LNCaP clone FGC (cell line): ENCODE measurements at regions not wholly inside any gene's neighbourhood (a gene's known extent, or its start where the extent isn't known, plus 50 kb on each side); places are given as distances from the start of the nearest gene placed in this dataset.

Experiments used
- DNase-seq: peaks from one replicate; pipeline ENCODE4 v3.0.0-alpha.2; 2011; ENCODE audit warnings: low read depth
- H3K4me3 ChIP-seq: 2 replicates; pipeline ENCODE4 v1.5.1; 2011; ENCODE audit warnings: mild to moderate bottlenecking, low read depth, low read length, control low read depth
- TF ChIP-seq, protein P1 (sequence below): IDR thresholded peaks from 2 replicates; pipeline ENCODE4 v1.5.1; 2012; ENCODE audit warnings: mild to moderate bottlenecking; ENCODE audit not compliant: control insufficient read depth, insufficient read depth; ENCODE audit errors: extremely low read depth

DNA sequence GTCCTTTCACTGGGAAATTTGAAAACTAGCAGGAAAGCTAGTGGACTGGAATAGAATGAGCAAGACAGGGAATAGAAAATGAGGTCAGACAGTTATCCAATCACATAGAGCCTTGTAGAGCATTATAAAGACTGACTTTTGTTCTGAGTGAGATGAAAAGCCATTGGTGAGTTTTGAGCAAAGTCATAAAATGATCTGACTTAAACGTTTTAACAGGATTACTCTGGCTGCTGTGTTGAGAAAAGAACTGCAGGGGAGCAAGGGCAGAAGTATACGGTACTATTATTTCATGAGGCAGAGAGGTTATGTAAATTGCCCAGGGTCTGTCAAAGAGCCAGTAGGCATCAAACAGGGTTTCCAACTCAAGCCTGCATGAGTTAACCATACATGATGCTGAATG lies 393.4 kb downstream of the TFEC start:
- DNase-seq = no peak
- TF ChIP-seq, protein P1, sequence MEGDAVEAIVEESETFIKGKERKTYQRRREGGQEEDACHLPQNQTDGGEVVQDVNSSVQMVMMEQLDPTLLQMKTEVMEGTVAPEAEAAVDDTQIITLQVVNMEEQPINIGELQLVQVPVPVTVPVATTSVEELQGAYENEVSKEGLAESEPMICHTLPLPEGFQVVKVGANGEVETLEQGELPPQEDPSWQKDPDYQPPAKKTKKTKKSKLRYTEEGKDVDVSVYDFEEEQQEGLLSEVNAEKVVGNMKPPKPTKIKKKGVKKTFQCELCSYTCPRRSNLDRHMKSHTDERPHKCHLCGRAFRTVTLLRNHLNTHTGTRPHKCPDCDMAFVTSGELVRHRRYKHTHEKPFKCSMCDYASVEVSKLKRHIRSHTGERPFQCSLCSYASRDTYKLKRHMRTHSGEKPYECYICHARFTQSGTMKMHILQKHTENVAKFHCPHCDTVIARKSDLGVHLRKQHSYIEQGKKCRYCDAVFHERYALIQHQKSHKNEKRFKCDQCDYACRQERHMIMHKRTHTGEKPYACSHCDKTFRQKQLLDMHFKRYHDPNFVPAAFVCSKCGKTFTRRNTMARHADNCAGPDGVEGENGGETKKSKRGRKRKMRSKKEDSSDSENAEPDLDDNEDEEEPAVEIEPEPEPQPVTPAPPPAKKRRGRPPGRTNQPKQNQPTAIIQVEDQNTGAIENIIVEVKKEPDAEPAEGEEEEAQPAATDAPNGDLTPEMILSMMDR = no peak
- no peak overlapping the region for H3K4me3 ChIP-seq

DNA sequence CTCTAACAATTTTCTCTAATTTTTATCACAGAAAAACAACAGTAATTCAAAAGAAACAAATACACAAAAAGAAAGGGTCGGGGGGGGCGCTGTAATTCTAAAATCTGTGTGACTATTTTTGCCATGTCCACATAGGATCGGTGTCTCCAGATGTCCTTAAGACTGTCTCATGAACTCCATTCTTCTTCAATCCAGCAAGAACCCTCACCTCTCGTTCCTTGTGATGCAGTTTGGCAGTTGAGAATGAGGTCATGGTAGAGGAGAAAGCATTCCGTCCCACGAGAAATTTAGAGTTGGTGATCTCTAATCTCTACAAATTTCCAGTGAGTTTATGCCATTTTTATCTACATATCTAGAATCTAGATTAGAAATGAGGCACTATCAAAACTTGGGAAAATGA lies 394.7 kb downstream of the TFEC start:
- no peak overlapping the region for H3K4me3 ChIP-seq
- TF ChIP-seq, protein P1 = no peak
- DNase-seq = no peak

DNA sequence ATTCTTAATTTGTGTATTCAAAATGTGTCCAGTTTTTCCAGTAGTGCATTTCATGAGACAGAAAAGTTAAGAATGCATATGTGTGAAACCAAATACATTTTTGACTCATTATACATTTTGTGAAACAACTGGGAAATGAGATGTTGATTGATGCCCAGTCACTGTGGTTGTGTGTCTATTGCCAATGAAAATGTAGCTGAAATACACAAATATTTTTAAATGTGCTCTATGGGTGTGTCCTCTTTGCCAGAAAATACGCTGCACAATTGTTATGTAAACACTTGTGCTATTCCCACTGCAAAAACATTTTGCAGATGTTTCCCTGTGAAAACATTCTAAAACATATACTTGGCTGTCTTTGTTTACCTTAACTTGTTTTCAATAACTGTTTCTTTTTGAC lies 395.2 kb downstream of the TFEC start:
- H3K4me3 ChIP-seq = no peak overlapping the region
- no peak for DNase-seq
- TF ChIP-seq, protein P1 = no peak

DNA sequence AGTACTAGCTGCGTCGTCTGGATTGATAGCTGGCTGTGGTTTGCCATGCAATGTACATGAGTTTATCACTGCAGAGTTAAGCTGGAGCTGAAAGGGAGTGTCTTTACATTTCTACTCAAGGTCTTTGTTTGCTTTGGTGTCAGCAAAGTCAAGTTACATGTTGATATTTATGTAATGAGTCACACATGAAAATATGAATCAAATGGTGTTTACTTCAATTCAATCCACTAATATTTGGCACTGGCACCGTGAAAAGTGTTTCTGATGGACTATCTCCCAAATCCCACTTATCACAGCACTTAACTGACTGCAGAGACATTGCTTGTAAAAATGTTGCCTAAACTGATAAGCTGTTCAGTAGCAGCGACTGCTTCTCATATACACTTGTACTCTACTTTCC lies 395.9 kb downstream of the TFEC start:
- TF ChIP-seq, protein P1 = no peak
- peak; percentile 15 for DNase-seq
- no peak overlapping the region for H3K4me3 ChIP-seq

DNA sequence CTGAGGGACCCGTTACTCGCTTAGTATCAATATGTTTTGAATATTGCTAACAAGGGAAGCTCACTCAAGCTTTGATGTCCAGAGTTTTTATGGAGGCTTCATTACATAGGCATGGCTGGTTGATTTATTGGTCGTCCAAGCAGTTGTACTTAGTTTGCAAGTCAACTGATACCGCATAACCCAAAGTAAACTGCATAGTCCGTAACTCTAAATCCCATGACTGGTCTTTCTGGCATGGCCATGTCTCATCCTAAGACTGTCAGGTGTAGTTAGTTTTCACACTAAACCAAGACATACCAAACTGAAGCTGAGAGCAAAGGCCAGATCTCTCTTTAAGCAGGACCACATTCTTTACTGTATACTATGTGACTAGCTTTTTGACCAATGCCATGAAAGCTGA lies 397.9 kb downstream of the TFEC start:
- no peak overlapping the region for H3K4me3 ChIP-seq
- TF ChIP-seq, protein P1 = no peak
- DNase-seq = no peak

DNA sequence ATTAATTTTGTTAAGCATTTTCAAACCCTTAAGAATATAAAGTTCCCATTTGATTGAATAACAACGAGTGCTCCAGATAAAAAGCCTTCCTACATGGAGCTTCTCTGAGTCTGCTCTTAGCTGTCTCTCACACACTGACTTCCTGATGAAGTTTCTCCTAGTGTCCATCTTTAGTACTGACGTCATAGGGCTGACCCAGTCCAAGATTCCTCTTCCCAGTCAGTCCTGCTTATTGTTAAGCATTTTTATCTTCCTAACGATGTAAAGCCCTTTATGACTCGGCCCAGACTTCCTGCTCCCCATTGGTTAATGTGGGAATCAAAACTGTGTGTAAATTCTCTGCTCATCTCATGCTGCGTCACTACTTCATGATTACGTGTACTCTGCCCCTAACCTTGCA lies 398.8 kb downstream of the TFEC start:
- no peak overlapping the region for H3K4me3 ChIP-seq
- no peak for DNase-seq
- TF ChIP-seq, protein P1 = no peak

DNA sequence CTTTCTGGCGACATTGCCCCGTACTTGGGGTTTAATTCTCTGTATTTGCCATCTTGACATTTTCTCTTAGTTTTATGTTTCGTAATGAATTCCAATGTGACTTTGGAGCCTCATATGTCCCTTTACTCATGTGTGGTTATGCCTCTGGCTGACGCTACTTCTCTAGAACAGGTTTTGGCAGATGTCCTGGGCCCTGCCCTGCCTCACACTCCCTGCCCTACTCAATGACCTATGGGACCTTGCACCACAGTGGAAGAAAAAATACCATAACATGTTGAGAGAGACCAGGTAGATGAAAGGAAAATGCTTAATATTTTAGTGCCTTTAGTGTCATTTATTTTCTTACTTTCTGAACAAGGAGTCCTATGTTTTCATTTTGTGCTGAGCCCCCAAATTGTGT lies 400.5 kb downstream of the TFEC start:
- TF ChIP-seq, protein P1 = no peak
- no peak for DNase-seq
- no peak overlapping the region for H3K4me3 ChIP-seq
